Uterus (tissue), 2 donors: ENCODE measurements at regions not wholly inside any gene's neighbourhood (a gene's known extent, or its start where the extent isn't known, plus 50 kb on each side); places are given as distances from the start of the nearest gene placed in this dataset.

Experiments used
- CTCF ChIP-seq, 4 experiments: fragments of 200-600 bp in 2 of 4; fragments of 450-650 bp in 2 of 4; sonication (generic) in 2 of 4; IDR thresholded peaks; one replicate each; pipeline ENCODE4 v1.5.1; 2016 to 2019; ENCODE audit warnings: antibody characterized with exemption in 4 of 4, mild to moderate bottlenecking in 2 of 4, moderate library complexity in 1 of 4
- POLR2A ChIP-seq, 2 donors: fragments of 450-650 bp; IDR thresholded peaks; one replicate each; pipeline ENCODE4 v1.6.1; 2016; ENCODE audit warnings: antibody characterized with exemption in 2 of 2, mild to moderate bottlenecking in 1 of 2, moderate library complexity in 1 of 2

- TF ChIP-seq CTCF (IDR thresholded peaks at IDR 0.05) (no peak), POLR2A (IDR thresholded peaks at IDR 0.05) (no peak)
Measured at GRCh38 chr11:16558494-16558893, 180.0 kb upstream of the C11orf58 start.
